Left cardiac atrium (tissue), 4 donors: ENCODE measurements at regions not wholly inside any gene's neighbourhood (a gene's known extent, or its start where the extent isn't known, plus 50 kb on each side); places are given as distances from the start of the nearest gene placed in this dataset.
A peak's percentile ranks its signal among the peaks of the same experiment; 100 is the strongest.

Source experiments
- ATAC-seq, 2 donors: fragments of 200-7000 bp; cut with Tn5 transposase; one replicate each; pipeline ENCODE4 v1.9.1; 2020; ENCODE audit warnings: mild to moderate bottlenecking in 2 of 2, moderate library complexity in 2 of 2
- DNase-seq: peaks from one replicate; pipeline ENCODE4 v3.0.0-alpha.2; 2020
- intact Hi-C, 2 donors: fragments of 100-400 bp; cut with DNase I; formaldehyde crosslinking; loops; one replicate each; pipeline versions ENCODE4 v1.14.1 to v1.15.1; 2022 to 2023
- donor health status: DM: no; HTN: yes; CAD: no.
- donor health status: DM: no; HTN: yes; CAD: no; lungs with severe emphysema.
- donor health status: DM: yes; HTN: yes; CAD: no.
- donor health status: Dilated cardiomyopathy.

- DNase-seq (no peak), ATAC-seq (no peak)
- intact Hi-C loops, result no loop called here
These were observed 352.7 kb upstream of the CDH4 start for GRCh38 chr20:60899320-60899719.

DNA sequence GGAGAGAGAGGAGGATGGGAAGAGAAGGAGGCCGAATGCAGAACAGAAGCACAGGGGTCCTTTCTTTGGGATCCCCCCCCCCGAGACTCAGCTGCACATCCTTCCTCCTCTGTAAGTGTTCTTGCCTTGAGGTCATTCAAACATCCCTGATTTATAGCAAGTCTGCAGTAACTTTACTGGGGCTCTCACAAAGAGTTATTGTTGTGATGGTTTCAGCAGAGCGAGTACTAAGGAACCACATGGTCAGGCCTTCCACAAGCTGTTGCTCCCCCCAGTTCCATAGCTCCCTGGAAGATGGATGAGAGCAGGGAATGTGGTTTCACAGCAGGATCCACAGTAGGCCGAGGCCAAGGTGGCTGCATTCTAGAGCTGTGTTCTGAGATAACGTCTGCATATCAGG lies 351.4 kb upstream of the CDH4 start:
- DNase-seq (no peak), ATAC-seq (no peak)
- intact Hi-C loops, result no loop called here

- no peak for DNase-seq
- ATAC-seq, result no peak
- intact Hi-C loops, result no loop called here
These were observed 350.2 kb upstream of the CDH4 start for GRCh38 chr20:60901831-60902230.

- DNase-seq (no peak), ATAC-seq (no peak)
- intact Hi-C loops, result no loop called here
These were observed 348.6 kb upstream of the CDH4 start for GRCh38 chr20:60903325-60903971.

DNA sequence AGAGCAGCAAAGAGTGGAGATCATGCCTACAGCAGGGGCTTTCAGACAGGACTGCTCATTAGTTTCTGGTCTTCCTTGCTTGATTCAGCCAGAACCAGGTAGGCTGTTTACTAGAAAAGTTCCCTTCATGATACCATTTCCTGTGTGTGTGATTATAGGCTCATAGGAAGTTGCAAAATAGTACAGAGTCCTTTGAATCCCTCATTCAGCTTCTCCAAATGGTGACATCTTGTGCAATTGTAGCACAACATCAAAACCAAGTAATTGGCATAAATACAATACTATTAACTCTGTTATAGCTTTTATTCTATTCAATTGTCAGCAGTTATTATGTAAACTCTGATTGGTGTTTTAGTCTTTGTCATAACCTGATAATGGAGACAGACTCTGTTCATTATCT lies 347.3 kb upstream of the CDH4 start:
- no peak for DNase-seq
- intact Hi-C loops, result no loop called here
- ATAC-seq, result no peak

- ATAC-seq (no peak), DNase-seq (no peak)
- intact Hi-C loops, result no loop called here
These were observed 346.1 kb upstream of the CDH4 start for GRCh38 chr20:60905919-60906318.

DNA sequence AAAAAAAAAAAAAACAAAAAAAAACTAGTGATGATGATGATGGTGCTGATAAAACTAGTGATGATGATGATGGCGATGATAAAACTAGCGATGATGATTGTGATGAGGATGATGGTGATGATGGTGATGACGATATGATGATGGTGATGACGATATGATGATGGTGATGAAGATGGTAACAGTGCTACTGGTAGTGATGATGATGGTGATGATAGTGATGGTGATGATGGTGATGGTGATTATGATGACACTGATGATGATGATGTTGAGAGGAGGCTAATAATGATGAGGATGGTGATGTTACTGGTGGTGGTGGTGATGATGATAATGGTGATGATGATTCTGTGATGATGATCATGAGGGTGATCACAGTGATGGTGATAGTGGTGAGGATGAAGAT lies 345.5 kb upstream of the CDH4 start:
- intact Hi-C loops, result no loop called here
- ATAC-seq (no peak), DNase-seq (no peak)

GRCh38 chr20:60913298-60913697 lies 338.8 kb upstream of the CDH4 start:
- intact Hi-C loops, result no loop called here
- DNase-seq, result no peak
- no peak for ATAC-seq

- DNase-seq (peak; percentile 47), ATAC-seq (no peak)
- intact Hi-C loops, result no loop called here
These were observed 330.9 kb upstream of the CDH4 start for GRCh38 chr20:60921022-60921622.

DNA sequence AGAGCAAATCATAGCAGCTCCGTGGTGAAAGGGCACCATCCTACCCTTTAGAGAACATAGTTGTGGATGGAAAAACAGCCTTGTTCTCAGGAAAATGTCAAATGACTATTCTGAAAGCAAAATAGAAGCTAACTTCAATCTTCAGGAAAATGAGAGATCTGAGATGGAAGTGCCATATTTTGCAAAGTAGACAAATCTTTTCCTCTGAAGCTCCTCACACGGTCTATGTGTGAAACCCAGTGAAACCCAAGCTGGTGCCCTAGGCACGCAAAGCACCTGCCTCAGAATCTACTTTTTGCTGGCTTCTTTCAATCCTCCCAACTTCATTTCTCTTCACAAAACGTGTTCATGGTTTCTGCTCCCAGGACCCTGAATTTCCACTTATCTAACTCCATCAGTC lies 325.2 kb upstream of the CDH4 start:
- no peak for ATAC-seq
- intact Hi-C loops, result no loop called here
- no peak for DNase-seq

DNA sequence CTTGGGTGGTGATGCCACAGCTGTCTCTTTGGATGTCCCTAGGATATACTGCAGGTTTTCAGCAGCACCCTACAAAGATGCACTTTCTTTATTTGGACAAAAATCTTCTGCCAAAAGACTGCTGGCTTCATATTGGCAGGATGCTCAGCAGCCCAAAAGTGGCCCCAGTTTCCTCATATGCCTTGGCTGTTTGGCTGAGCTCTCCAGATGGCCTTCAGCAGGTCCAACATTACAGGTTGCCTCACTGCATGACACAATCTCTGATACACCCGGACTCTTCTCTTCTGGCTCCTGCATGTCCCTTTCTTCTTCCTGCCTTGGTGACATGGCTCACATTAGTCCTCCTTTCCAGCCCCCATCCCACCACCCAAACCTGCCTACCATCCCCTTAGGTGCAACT lies 323.7 kb upstream of the CDH4 start:
- intact Hi-C loops, result no loop called here
- DNase-seq (no peak), ATAC-seq (no peak)

DNA sequence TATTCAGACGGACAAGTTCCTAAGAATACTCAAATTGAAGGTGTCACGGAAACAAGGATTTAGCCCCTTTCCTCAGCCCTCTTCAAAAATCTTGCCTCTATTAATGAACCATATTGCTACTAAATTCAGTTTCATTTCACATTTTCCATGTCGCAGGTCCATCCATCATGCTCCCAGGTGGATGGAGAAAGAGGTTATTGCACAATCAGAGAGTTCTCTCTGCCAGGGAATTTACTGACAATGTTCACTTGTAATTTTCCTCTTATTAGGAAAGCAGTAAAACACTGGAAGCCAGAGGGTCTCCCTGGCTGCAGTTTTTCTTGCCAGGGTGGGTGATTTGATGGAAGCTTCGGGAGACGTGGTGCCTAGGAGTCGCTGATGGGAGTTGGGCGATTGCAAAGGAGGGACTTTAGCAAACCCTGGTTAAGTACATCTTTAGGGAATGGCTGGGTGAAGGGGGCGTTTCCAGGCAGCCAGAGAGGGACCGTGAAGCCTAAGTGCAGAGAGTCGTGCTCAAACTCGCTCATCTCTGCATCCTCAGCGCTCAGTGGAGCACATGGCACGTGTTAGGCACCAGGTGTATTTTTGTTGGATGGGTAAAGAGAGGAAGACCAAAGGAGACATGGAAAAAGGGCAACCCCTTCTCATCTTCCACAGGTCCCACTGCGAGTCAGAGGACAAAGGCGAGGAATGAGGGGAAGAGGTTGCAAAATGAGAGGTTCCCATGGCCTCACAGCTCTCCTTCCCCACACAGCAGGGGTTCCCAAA lies 321.9 kb upstream of the CDH4 start:
- no peak for DNase-seq
- intact Hi-C loops, result no loop called here
- no peak for ATAC-seq

DNA sequence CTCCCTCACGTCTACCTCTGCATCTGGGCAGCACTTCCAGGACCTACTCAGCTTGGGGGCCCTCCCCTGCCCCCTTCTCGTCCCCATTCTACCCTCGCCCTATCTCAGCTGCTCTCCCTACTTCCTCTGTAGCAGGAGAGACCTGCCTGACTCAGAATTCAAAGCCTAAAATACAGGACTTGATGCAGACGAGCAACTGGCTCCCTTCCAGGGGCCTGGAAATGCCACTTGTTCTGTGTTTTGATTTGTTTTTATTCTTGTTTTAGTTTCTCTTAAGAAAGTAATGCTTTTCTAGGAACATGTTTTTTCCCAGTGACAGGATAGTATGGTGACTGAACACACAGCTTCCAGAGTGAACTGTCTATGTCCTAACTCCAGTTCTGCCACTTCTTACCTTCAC lies 320.4 kb upstream of the CDH4 start:
- intact Hi-C loops, result no loop called here
- ATAC-seq (no peak), DNase-seq (no peak)

- ATAC-seq (no peak), DNase-seq (no peak)
These were observed 317.3 kb upstream of the CDH4 start for GRCh38 chr20:60934724-60935123.

DNA sequence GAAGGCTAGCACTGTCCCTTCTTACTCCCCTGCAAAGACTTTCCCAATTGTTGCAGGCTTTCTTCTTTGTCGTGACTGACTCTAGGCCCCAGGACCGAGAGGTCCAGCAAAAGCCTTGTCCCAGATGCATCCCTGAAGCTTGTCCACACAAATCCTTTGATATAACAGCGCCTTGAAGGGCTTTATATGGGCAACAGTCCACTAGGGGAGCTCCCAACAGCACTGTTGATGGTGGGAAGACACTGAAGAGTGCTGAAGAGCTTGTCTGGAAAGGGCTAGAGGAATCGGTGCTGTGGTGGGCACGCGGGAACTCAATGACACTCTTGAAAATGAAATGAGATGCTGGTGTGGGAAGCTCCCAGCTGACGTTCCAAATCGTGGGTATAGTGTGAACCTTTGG lies 316.1 kb upstream of the CDH4 start:
- ATAC-seq (no peak), DNase-seq (no peak)
- intact Hi-C loops, result no loop called here

More at GRCh38 chr20:60934724-60935123, 317.3 kb upstream of the CDH4 start:
- intact Hi-C loops, result no loop called here

DNA sequence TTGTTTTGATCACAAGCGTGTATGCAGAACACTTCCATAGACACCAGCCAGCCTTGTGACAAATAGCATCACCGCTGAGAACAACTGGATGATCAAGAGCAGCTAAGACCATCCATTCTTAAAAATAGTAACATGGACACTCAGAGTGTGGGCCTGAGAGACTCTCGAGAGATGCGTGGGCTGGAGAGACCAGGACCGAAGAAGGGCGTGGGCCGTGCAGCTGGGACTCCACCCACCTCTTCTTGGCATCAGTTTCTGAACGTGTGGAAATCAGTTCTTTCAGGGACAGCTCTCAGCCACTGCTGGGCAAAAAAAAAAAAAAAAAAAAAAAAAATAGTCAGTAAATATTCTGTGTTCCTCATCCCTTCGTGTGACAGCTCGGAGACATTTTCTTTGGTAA lies 314.5 kb upstream of the CDH4 start:
- ATAC-seq (no peak), DNase-seq (no peak)
- intact Hi-C loops, result no loop called here

DNA sequence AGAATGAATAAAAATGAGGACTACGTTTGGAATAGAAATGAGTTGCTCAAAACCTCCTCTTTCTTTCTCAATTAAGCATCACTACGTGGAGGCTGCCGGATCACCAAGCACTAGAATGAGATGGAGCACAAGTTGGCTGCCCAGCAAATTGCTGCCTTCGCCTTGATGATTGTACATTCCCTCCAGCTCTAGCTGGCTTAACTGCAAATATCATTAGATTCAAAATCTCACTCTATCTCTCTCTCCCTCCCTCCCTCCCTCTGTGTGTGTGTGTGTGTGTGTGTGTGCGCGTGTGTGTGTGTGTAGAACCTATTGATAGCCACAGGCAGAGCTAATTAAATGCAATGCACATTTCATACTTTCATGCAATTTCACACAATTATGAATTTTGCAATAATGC lies 310.7 kb upstream of the CDH4 start:
- intact Hi-C loops, result no loop called here
- no peak for ATAC-seq
- no peak for DNase-seq

DNA sequence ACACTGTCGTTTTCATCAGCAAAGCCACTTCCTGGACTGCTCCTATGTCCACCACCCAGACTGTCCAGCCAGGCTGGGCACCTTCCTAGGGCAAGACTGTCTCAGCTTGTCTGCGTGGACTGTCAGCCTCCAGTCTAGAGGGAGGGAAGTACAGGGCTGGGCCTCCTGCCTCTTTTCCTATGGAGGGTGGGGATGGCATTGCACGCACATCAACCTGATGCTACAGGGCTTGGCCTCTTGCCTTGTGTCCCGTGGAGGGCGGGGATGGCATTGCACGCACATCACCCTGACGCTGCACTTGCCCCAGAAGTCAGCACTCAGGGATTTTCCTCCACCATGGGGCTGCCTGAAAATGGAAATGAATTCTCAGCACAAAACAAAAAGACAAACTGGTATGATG lies 304.2 kb upstream of the CDH4 start:
- intact Hi-C loops, result no loop called here
- ATAC-seq, result no peak
- no peak for DNase-seq

GRCh38 chr20:60948224-60948623 lies 303.8 kb upstream of the CDH4 start:
- intact Hi-C loops, result no loop called here
- DNase-seq (no peak), ATAC-seq (no peak)

GRCh38 chr20:60950561-60950960 lies 301.5 kb upstream of the CDH4 start:
- intact Hi-C loops, result no loop called here
- no peak for DNase-seq
- ATAC-seq, result no peak

DNA sequence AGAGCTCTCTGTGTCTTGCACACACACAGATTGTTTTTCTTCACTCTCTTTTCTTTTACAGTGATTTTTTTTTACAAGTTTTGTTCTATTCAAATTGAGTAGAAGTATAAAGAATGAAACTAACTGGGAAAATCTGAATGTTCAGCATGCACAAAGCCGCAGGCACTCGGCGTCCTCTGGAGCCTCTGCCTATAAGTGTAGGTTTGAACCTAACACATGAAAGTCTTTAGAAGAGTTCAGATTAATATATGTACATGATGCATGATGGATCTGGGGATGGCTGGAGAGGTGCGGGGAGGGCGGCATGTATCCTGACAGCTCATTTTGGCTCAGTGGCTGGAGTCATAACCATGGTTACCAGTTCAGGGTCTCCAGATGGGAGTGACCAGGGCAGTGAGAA lies 301.1 kb upstream of the CDH4 start:
- no peak for ATAC-seq
- no peak for DNase-seq
- intact Hi-C loops, result no loop called here
